Glomerular visceral epithelial cell (primary cell): ENCODE measurements at regions not wholly inside any gene's neighbourhood (a gene's known extent, or its start where the extent isn't known, plus 50 kb on each side); places are given as distances from the start of the nearest gene placed in this dataset.

Experiments
- DNase-seq: peaks from one replicate; pipeline ENCODE4 v3.0.0-alpha.2; 2016; ENCODE audit errors: extremely low spot score

- no peak for DNase-seq
Measured at GRCh38 chr2:128578406-128579390, 260.0 kb upstream of the HS6ST1 start.

DNA sequence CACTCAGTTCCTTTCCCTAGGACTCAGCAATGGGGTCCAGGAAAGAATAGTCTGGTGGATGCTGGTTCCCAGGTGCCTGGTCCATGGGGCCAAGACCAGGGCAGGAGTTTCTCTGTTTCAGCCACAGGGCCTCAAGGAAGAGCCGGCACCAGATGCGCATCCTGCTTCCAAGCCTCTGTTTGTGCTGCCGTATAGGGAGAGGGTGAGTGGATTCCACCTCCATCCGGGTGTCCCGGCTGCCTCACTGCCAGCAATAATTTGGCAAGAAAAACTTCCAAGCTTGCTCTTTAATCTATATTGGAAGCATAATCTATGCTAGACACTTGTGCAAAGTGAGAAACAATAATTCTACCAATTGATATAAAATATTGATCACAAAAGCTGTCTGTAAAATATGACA, 261.2 kb upstream of the HS6ST1 start:
- DNase-seq, result no peak

- DNase-seq, result no peak
Measured at GRCh38 chr2:128580988-128581848, 262.6 kb upstream of the HS6ST1 start.

GRCh38 chr2:128581849-128582244, 263.2 kb upstream of the HS6ST1 start:
- no peak for DNase-seq

DNA sequence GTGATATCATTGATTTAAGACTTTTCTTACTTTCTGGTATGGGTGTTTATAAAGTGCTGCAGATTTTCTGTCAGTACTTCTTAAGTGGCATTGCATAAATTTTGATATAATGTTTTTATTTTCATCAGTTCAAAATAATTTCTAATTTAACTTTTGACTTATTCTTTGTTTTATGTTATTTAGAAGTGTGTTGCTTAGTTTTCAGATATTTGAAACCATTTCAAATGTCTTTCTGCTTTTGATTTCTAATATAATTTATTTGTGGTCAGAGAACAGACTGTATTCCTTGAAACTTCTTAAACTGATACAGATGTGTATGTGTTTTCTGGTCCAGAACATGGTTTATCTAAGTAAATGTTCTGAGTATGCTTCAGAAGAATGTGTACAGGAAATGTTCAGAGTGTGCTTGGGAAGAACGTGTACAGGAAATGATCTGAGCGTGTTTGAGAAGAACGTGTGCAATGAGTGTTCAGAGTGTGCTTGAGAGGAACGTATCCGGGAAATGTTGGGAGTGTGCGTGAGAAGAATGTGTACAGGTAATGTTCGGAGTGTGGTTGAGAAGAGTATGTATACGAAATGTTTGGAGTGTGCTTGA, 265.7 kb upstream of the HS6ST1 start:
- DNase-seq, result no peak

GRCh38 chr2:128585706-128586105, 267.0 kb upstream of the HS6ST1 start:
- DNase-seq, result no peak

GRCh38 chr2:128589681-128590080, 271.0 kb upstream of the HS6ST1 start:
- DNase-seq, result no peak

DNA sequence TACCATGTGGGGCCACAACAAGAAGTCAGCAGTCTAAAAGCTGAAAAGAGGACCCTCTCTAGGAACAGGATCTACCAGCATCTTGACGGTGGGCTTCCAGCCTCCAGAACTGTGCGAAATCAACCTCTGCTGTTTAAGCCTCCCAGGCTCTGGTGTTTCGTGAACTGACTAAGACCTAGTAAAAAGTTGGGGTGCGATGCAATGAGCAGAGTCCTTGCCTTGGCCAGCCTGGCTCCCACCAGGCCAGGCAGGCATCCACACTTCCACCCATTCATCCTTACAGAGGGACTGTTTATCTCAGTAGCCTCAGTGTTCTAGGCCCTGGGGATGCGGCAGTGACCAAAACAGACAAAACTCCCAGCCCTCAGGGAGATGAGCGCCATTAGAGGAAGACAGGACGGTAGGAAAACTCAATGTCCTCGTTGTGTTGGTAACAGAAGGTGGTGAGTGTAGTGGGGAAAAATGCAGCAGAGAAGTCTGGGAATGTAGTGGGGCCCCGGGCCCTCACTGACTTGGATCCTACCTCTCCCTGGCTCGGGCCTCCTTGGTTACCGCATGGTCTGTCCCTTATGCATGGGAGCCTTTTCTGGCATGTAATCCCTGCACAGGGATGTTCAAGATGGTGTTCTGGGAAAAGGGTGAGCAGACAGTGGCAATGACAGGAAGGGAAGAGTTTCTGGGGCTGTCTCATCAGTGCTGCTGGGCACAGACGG, 271.8 kb upstream of the HS6ST1 start:
- DNase-seq, result no peak

DNA sequence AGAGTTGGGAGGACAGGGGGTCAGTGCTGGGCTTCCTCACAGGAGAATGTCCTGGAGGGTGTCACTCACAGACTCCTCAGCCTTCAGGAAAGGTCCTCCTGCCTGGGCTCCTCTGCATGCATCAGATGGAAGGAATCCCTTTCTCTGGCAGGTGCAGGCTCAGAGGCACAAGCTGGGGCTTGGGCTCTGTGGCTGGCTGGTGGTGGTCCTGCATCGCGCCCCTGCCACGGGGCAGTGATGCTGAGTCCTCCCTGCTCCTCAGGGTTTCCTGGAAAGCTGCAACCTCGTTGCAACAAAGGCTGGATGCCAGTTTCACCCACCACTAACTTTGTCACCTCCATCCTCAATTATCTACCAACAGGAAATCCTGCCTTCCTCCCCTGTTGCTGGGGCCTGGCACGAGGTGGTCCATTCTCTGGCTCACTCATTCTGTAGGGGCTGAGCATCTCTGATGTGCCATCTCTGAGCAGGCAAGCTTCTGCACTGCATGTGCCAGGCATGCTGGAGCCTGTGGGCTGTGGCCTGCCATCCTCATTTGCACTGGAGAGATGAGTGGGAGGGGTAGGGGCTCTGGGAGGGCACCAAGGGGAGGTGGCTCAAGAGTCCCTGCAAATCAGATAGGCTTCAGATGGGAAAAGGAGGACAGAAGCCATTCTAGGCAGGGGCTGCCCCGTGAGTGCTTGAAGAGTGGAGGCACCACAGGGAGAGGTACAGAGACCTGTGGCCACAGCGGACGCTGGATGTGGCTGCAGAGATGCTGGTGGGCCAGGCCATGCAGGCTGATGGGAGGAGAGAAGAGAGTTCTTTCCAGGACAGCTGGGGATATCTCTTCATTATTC, 272.6 kb upstream of the HS6ST1 start:
- DNase-seq, result no peak

DNA sequence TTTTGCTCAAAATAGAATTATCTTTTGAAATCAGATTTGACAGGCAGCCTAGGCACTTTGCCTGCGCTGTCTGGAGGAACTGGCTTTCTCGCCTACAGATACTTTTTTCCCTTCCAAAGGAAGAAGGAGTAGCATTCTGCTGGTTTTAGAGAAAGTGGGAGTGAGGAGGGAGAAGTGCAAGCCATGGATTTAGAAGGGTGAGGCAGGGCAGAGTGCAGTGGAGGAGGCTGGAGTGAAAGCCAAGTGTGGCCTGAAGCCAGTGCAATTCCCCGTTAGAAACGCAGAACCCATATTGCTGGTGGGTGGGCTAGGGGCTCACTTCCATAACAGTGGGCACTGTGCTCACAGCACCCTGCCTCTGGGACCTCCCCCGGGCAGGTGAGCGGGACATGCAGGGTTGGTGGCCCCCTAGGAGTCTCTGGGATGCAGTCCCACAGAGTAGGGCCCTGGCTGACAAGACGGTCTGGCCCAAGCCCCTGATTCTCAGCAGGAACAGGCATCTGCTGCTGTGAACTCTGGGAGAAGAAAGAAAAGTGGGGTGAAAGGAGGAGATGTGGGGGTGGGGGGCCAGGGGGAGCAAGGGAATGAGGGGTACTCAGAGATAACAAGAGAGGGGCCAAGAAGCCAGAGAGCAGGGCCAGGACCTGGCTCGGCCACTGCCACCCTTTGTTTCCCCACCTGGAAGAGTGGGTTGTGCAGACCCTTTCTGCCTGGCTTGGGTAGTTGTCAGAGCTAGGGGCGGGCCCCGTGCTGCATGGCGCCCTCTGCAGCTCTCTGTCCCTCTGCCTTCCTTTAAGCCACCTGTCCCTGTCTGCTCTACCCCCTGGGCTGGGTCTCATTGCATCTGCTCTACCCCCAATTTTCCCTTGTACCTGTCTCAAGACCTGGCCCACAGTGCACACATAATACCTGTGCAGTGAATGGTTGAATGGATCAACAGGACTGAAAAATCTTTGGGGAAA, 273.5 kb upstream of the HS6ST1 start:
- no peak for DNase-seq

DNA sequence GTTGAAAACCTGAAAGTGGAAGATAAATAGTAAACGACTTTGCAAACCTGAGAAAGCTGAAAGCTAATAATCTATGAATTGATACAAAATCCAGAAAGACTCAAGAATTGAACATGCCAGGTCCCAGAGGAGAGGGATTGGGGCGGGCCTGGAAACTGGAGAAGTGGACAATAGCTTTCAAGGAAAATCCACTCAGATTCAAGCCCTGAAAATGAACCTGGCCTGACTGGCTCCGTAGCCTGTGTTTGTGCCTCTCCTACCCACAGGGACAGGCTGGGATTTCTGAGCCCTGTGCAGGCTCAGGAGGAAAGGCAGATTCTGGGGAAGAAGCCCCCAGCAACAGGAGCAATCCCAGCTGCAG, 274.8 kb upstream of the HS6ST1 start:
- no peak for DNase-seq

GRCh38 chr2:128593879-128594650, 275.4 kb upstream of the HS6ST1 start:
- DNase-seq, result peak; percentile 24

DNA sequence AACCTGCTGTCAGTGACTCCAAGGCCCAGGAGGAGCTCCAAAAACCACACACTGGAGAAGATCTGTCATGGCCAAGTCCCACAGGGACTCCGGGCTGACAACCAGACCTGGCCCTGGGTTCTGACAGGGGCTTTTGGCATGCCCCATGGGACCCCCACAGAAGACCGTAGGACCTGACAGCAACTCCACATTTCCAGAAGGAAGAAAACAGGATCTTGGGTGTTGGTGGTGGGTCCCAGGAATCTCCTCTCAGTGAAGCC, 275.9 kb upstream of the HS6ST1 start:
- no peak for DNase-seq

DNA sequence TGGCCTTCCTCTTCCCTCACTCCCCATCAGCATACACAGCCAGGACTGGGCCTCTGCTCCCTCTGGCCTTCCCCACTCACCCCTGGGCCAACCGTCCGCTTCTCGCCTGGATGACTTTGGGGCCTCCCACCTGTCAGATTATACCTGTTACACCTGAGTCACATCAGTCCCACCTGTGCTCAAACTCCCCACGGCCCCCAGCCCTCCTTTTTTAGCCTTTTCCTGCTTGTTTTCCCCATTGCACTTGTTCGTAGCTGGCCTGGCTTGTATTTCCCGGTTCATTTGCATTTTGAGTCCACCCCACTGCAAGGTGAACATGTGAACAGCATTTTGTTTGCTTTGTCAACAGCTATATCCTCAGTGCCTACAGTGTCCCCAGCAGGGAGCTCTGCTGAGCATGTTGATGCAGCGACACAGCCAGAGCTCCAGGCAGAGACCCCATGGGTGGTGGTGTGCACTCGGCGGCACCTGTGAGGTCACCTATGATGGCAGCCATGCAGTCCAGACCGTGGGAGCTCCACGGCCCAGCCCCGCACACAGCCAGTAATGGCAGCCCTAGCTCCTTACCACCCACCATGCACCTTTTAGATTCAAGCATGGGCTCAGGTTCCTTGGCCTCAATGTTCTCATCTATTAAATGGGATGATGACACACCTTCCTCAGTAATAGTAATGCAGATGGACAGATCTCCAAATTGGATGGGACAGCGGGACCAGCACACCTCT, 276.4 kb upstream of the HS6ST1 start:
- DNase-seq, result no peak

DNA sequence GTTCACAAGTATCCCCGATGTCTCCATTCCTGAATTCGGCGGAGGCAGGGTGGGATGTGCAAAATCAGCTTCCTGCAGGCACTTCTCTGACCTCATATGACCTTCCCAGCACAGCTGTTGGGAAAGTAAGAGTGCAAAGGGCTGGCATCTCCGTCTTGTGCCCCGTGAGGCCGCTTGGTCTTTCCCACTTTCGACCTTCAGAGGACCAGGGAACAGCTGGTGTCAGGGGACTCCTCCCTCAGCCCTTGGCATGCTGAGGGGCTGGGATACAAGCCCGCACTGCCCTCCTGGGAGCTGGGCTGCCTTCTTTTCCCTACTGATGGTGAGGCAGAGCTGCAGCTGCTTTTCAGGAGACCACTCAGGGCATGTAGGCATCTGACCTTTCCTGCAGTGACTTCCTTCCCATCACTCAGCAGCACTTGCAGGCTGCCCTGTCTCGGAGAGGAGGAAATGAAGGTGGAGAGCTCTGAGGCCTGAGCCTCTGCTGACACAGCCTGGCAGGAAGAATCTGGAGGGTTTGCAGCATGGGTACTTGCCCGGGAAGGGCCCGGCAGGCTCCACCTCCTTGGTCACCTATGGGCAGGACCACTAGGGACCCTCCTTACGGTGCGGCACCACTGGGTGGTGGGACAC, 277.2 kb upstream of the HS6ST1 start:
- DNase-seq, result no peak

GRCh38 chr2:128596396-128597120, 277.9 kb upstream of the HS6ST1 start:
- no peak for DNase-seq

- no peak for DNase-seq
Measured at GRCh38 chr2:128597121-128597762, 278.6 kb upstream of the HS6ST1 start.
